ENCODE measurements at regions not wholly inside any gene's neighbourhood (a gene's known extent, or its start where the extent isn't known, plus 50 kb on each side); places are given as distances from the start of the nearest gene placed in this dataset.

DNA sequence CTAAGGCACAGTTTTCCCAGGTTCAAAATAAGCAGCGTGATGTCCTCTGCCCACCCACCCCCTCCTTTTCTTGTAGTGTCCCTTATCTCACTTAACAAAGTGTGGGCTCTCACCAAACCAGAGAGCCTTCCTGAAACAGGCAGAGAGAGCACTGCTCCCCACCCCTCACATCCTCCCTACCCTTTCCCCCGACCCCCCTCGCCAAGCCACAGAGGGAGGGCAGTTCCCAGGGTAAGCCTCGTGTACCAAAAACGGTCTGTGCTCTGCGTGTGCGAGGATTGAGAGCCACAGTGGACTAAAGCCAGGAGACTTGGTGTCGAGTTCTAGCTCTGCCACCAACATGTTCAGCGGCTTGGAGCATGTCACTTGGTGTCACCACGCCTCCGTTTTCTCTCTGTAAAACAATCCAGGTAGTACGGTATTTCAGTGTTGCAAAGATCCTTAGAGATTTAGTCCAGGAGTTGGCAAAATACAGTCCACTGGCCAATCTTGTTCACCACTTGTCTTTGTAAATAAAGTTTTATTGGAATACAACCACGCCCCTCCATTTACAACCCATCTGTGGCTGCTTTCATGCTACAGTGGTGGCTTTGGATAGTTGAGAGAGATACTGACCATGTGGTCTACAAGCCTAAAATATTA lies 249.9 kb downstream of the OPA1 start:
- H3K4me1 Mint-ChIP-seq (ENCODE audit: low read depth), result no peaks in the 10 kb centered on the region
- H3K4me3 Mint-ChIP-seq, result no peak overlapping the region
- peaks cover 73% of the 10 kb centered on the region for H3K27me3 Mint-ChIP-seq (ENCODE audit: low read depth)
- DNase-seq (no peak), ATAC-seq (replicated peaks in 1 of 2) (no peak)
- no peaks in the 10 kb centered on the region for H3K9me3 Mint-ChIP-seq
- H3K27ac Mint-ChIP-seq, result no peak overlapping the region
- no peaks in the 10 kb centered on the region for H3K36me3 Mint-ChIP-seq (ENCODE audit: insufficient read depth in 2 of 2)

DNA sequence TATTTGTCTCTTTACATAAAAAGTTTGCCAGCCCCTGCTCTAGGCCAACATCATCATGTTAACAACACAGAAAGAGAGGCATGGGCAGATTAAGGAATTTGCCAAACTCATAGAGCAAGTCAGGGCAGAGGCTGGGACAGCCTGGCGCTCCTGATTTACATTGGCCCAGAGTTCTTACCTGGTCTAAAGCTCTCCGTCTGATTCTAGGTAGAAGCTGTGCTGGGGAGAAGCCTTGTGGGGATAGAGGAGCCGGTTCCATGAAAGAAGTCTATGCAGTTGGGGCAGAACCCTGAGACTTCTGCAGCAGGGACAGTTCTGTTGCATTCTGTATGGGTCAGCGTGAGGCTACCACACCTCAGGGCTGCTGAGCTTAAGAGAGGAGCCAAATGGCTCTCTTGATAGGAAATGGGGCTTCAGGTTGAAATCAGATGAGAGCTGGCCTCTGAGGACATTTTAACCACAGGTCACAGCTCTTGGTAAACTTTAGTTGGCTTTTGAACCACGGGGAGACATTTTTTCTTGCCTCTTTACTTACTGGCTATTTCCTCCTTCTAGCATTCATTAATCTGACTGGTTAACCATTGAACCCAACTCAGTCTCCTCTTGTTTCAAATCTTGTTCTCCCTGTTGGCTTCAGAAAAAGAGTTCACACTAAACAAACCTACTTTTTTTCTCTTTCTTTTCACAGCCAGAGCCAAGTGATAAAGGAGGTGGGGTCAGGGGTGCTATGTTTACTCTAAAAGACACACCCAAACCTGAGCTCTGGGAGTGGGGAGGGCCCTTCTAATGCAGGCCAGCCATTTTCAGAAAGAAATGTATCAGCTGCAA lies 250.7 kb downstream of the OPA1 start:
- no peaks in the 10 kb centered on the region for H3K9me3 Mint-ChIP-seq
- H3K36me3 Mint-ChIP-seq (ENCODE audit: insufficient read depth in 2 of 2), result no peaks in the 10 kb centered on the region
- no peak overlapping the region for H3K27ac Mint-ChIP-seq
- no peak for ATAC-seq (replicated peaks in 1 of 2)
- DNase-seq, result no peak
- H3K4me3 Mint-ChIP-seq, result no peak overlapping the region
- no peaks in the 10 kb centered on the region for H3K4me1 Mint-ChIP-seq (ENCODE audit: low read depth)
- H3K27me3 Mint-ChIP-seq (ENCODE audit: low read depth), result peaks cover 67% of the 10 kb centered on the region

DNA sequence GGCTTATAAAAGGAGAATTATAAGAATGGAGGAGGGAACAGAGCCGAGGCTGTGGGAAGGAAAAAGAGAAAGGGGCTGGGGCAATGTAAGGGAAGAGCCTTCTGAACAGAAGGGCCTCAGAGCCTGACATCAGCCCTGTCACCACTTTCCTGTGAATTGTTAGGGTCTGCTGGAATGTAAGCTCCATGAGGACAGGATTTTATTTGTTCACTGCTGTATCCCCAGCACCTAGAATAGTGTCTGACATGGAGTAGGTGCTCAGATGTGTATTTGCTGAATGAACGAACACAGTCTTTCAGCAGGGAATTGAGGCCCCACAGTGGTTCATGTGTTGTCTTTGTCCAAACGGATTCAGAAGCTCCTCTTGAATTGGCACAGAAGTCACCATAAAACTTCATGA lies 251.5 kb downstream of the OPA1 start:
- H3K4me3 Mint-ChIP-seq, result no peak overlapping the region
- no peak overlapping the region for H3K27ac Mint-ChIP-seq
- no peaks in the 10 kb centered on the region for H3K9me3 Mint-ChIP-seq
- ATAC-seq (replicated peaks in 1 of 2), result no peak
- H3K36me3 Mint-ChIP-seq (ENCODE audit: insufficient read depth in 2 of 2), result no peaks in the 10 kb centered on the region
- peaks cover 62% of the 10 kb centered on the region for H3K27me3 Mint-ChIP-seq (ENCODE audit: low read depth)
- no peaks in the 10 kb centered on the region for H3K4me1 Mint-ChIP-seq (ENCODE audit: low read depth)
- no peak for DNase-seq

DNA sequence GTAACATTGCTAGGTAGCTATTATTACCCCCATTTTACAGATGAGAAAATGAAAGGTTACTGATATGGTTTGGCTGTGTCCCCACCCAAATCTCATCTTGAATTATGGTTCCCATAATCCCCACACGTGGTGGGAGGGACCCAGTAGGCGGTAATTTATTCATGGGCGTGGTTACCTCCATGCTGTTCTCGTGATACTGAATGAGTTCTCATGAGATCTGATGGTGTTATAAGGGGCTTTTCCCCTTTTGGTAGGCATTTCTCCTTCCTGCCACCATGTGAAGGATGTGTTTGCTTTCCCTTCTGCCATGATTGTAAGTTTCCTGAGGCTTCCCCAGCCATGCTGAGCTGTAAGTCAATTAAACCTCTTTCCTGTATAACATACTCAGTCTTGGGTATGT lies 252.1 kb downstream of the OPA1 start:
- no peak overlapping the region for H3K4me3 Mint-ChIP-seq
- ATAC-seq (replicated peaks in 1 of 2) (no peak), DNase-seq (no peak)
- no peaks in the 10 kb centered on the region for H3K9me3 Mint-ChIP-seq
- peaks cover 62% of the 10 kb centered on the region for H3K27me3 Mint-ChIP-seq (ENCODE audit: low read depth)
- H3K36me3 Mint-ChIP-seq (ENCODE audit: insufficient read depth in 2 of 2), result no peaks in the 10 kb centered on the region
- H3K27ac Mint-ChIP-seq, result no peak overlapping the region
- H3K4me1 Mint-ChIP-seq (ENCODE audit: low read depth), result no peaks in the 10 kb centered on the region

DNA sequence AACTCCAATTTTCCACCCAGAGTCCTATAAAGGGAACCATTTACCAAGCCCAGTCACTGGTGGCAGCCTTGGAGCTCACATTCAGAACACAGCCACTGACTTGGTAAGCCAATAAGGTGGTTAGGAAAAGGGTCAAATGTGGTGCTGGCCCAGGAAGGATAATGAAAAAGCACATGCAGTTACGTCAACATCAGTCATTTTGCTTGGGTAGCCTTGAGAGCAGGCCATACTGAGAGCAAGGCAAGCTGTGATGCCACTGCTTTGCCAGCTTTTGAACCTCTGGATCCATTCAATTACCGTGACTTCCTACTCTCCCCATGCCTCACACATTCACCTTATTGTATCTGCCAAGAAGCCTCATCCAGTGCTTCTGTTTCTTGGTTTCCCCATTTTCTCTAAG lies 253.6 kb downstream of the OPA1 start:
- Mint-ChIP-seq H3K27ac (no peak overlapping the region), H3K4me3 (no peak overlapping the region), H3K36me3 (ENCODE audit: insufficient read depth in 2 of 2) (no peaks in the 10 kb centered on the region), H3K27me3 (ENCODE audit: low read depth) (peaks cover 54% of the 10 kb centered on the region), H3K9me3 (no peaks in the 10 kb centered on the region), H3K4me1 (ENCODE audit: low read depth) (no peaks in the 10 kb centered on the region)
- ATAC-seq (replicated peaks in 1 of 2), result no peak
- no peak for DNase-seq

DNA sequence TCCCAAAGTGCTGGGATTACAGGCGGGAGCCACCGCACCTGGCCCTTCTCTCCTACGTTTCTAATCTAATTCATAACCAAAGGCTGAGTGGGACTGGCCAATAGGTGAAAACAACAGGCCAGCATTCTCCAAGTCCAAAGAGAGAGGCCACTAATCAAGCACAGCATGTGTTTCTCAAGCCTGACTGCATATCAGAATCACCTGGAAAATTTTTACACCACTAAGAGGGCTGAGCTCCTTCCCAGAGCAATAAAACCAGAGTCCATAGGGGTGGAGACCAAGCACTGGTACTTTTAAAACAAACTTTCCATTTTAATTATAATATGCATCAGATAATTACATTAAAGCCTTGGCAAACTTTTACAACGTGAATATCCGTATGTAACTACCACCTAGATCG lies 254.4 kb downstream of the OPA1 start:
- Mint-ChIP-seq H3K27ac (no peak overlapping the region), H3K27me3 (ENCODE audit: low read depth) (peaks cover 46% of the 10 kb centered on the region), H3K36me3 (ENCODE audit: insufficient read depth in 2 of 2) (no peaks in the 10 kb centered on the region), H3K4me3 (no peak overlapping the region), H3K9me3 (no peaks in the 10 kb centered on the region), H3K4me1 (ENCODE audit: low read depth) (no peaks in the 10 kb centered on the region)
- no peak for ATAC-seq (replicated peaks in 1 of 2)
- DNase-seq, result no peak

DNA sequence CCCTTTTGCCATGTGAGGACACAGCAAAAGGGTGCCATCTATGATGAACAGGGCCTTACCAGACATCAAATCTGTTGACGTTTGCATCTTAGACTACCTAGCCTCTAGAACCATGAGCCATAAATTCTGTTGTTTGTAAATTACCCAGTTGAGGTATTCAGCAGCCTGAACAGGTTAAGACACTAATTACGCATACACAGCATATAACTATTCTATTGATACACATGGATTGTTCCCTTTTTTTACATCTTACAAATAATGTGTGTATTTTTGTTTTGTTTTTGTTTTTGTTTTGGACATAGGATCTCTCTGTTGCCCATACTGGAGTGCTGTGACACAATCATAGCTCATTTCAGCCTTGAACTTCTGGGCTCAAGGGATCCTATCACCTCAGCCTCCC lies 255.5 kb downstream of the OPA1 start:
- DNase-seq (no peak), ATAC-seq (replicated peaks in 1 of 2) (no peak)
- peaks cover 34% of the 10 kb centered on the region for H3K27me3 Mint-ChIP-seq (ENCODE audit: low read depth)
- no peak overlapping the region for H3K27ac Mint-ChIP-seq
- H3K4me3 Mint-ChIP-seq, result no peak overlapping the region
- no peaks in the 10 kb centered on the region for H3K9me3 Mint-ChIP-seq
- no peaks in the 10 kb centered on the region for H3K36me3 Mint-ChIP-seq (ENCODE audit: insufficient read depth in 2 of 2)
- H3K4me1 Mint-ChIP-seq (ENCODE audit: low read depth), result no peaks in the 10 kb centered on the region

DNA sequence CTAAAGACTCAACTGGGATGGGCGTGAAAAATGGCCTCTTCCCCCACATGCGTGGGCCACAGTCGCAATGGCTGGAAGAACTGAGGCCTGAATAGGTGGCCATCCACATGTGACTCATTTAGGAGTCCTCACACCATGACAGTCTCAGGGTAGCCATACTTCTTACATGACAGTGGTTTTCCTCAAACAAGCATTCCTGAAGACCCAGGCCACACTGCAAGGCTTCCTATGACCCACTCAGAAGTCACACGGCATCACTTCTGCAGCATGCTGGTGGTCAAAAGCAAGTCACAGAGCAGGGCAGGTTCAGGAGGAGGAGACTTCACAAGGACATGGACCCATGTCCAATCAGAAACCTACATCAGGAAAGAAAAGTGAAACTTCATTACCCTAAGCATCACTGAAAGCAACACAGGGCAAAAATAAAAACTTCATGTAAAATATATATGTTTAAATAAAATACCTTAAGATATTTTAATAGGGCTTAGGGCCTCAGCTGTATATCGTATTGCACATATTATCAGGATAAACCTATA lies 257.1 kb downstream of the OPA1 start:
- ATAC-seq (replicated peaks in 1 of 2), result no peak
- Mint-ChIP-seq H3K4me1 (ENCODE audit: low read depth) (no peaks in the 10 kb centered on the region), H3K27ac (no peak overlapping the region), H3K9me3 (no peaks in the 10 kb centered on the region), H3K27me3 (ENCODE audit: low read depth) (peaks cover 25% of the 10 kb centered on the region), H3K4me3 (no peak overlapping the region), H3K36me3 (ENCODE audit: insufficient read depth in 2 of 2) (no peaks in the 10 kb centered on the region)
- DNase-seq, result no peak

DNA sequence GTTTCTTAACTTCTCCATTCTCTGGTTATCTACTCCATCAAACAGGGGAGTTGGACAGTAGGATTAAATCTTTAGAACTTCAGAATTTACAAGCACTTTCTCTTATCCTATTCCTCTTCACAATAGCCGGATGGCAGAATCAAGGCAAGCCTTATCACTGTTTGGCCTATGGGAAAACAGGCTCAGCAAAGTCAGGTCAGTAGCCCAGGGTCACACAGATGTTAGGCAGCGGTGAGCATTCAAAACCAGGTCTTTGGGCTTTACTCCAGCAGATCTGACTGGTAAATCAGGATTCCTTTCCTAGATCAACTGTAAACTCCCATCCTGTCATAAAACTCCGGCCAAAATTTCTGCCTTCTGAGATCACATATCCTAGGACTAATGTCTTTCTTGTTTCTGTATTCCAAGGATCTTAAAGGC lies 258.4 kb downstream of the OPA1 start:
- Mint-ChIP-seq H3K9me3 (no peaks in the 10 kb centered on the region), H3K4me3 (no peak overlapping the region), H3K27ac (no peak overlapping the region), H3K27me3 (ENCODE audit: low read depth) (peaks cover 16% of the 10 kb centered on the region), H3K4me1 (ENCODE audit: low read depth) (no peaks in the 10 kb centered on the region), H3K36me3 (ENCODE audit: insufficient read depth in 2 of 2) (no peaks in the 10 kb centered on the region)
- ATAC-seq (replicated peaks in 1 of 2) (no peak), DNase-seq (no peak)

DNA sequence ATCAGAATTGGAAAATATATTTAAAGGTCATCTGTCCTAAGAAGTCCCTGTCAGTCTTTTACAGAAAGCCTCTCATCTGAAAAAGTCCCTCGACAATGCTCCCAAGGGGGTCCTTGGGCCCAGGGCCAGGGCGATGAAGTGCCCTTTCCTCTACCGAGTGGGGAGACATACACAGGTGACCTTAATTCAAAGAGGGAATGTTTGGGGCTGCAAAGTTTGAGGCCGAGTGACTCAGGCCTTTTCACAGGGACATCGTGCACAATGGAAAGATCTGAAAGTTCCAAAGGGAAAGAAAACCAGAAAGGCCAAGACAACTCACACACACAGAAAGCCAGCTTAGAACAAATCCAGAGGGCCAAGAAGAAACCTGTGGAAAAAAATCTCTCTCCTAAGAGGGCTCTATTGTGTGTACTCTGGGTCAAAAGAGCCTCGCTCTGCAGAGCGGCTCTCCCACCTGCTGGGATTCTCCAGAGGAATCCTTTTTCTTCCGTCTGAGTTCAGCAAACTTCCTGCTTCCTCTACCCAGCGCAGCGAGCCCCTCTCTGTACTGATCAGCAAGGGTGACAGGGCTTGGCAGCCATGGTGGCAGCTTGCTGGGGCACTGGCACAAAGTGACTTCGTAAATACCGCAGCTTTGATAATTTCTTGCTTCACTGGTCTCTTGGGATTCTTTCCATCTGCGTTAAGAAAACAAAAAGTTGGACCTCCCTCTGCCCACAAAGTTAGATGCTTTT lies 259.1 kb downstream of the OPA1 start:
- Mint-ChIP-seq H3K9me3 (no peaks in the 10 kb centered on the region), H3K27ac (no peak overlapping the region), H3K27me3 (ENCODE audit: low read depth) (peaks cover 9% of the 10 kb centered on the region), H3K36me3 (ENCODE audit: insufficient read depth in 2 of 2) (no peaks in the 10 kb centered on the region), H3K4me1 (ENCODE audit: low read depth) (no peaks in the 10 kb centered on the region), H3K4me3 (no peak overlapping the region)
- no peak for DNase-seq
- no peak for ATAC-seq (replicated peaks in 1 of 2)

DNA sequence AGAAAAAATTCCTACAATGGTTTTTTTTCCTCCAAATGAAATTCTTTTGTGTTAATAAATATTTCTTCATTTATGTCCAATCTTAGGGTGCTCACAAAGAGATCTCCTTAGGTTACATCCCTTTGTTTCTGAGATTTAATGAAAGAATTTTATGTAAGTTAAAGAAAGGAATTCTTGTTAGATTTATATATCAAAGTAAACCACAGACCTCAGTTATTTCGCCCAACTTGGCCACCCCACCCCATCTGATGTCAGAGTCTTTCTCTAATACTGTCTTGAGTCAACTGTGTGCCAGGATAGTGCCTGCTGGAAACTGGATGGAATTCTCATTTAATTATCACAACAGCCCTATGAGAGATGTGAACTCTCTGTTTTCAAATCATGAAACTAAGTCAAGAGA lies 259.9 kb downstream of the OPA1 start:
- H3K27ac Mint-ChIP-seq, result no peak overlapping the region
- ATAC-seq (replicated peaks in 1 of 2) (no peak), DNase-seq (no peak)
- no peaks in the 10 kb centered on the region for H3K9me3 Mint-ChIP-seq
- no peaks in the 10 kb centered on the region for H3K4me1 Mint-ChIP-seq (ENCODE audit: low read depth)
- no peak overlapping the region for H3K4me3 Mint-ChIP-seq
- peaks cover 1% of the 10 kb centered on the region for H3K27me3 Mint-ChIP-seq (ENCODE audit: low read depth)
- H3K36me3 Mint-ChIP-seq (ENCODE audit: insufficient read depth in 2 of 2), result no peaks in the 10 kb centered on the region

DNA sequence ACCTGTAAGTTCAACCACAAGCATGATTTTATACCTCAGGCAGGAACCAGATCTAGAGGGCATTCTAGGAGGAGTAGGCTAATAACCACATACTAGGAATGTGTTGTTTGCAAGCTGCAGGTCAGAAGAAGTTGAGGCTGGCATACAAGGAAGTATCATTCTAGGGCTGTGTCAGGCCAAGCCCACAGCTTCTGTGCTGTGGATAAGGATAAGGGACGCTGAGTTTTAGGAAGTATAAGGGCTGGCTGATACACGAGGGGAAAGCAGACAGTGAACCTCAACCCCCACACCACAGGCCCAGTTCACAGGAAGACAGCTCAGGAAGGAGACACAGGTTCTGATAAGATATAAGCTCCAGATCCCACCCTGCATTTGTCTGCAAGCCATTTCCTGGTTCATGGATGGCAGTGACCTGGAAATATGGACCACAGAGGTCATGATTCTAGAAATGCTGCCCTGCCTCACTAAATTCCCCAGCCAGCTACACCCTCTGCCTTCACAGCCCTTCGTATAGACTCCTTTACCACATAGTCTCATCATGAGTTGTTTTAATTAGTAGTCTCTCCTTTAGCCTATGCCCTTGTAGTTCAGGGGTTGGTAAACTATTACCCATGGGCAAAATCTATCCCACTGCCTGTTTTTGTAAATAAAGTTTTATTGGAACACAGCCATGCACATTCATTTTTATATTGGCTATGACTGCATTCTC lies 260.7 kb downstream of the OPA1 start:
- Mint-ChIP-seq H3K9me3 (no peaks in the 10 kb centered on the region), H3K36me3 (ENCODE audit: insufficient read depth in 2 of 2) (no peaks in the 10 kb centered on the region), H3K4me3 (no peak overlapping the region), H3K4me1 (ENCODE audit: low read depth) (no peaks in the 10 kb centered on the region), H3K27me3 (ENCODE audit: low read depth) (no peaks in the 10 kb centered on the region), H3K27ac (no peak overlapping the region)
- DNase-seq (no peak), ATAC-seq (replicated peaks in 1 of 2) (no peak)

DNA sequence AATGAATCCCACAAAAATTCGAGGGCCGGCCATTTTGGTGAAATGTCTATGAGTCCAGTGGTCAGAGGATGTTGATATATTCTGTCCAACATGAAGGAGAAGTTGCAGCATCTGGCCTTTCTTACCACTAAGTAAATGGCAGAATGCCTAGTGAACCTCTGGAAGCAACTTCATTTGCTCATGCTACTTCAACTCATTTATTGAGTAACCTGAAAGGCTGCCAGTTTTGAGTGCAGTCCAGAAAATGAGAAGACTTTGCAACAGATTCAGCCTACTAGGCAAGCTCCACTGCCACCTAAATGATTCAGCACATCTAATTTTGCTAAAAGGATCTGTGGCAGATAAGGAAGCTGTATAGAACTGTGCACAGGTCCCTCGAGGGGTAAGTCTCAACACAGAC lies 265.0 kb downstream of the OPA1 start:
- H3K27me3 Mint-ChIP-seq (ENCODE audit: low read depth), result no peaks in the 10 kb centered on the region
- DNase-seq (no peak), ATAC-seq (replicated peaks in 1 of 2) (no peak)
- H3K27ac Mint-ChIP-seq, result no peak overlapping the region
- H3K4me3 Mint-ChIP-seq, result no peak overlapping the region
- no peaks in the 10 kb centered on the region for H3K4me1 Mint-ChIP-seq (ENCODE audit: low read depth)
- no peaks in the 10 kb centered on the region for H3K9me3 Mint-ChIP-seq
- H3K36me3 Mint-ChIP-seq (ENCODE audit: insufficient read depth in 2 of 2), result no peaks in the 10 kb centered on the region

All from activated T-cell treated with anti-CD3 and anti-CD28 coated beads, Interleukin-2, amount 50 U/mL, for 72 hours (primary cell).